ENCODE measurements at regions not wholly inside any gene's neighbourhood (a gene's known extent, or its start where the extent isn't known, plus 50 kb on each side); places are given as distances from the start of the nearest gene placed in this dataset.

DNA sequence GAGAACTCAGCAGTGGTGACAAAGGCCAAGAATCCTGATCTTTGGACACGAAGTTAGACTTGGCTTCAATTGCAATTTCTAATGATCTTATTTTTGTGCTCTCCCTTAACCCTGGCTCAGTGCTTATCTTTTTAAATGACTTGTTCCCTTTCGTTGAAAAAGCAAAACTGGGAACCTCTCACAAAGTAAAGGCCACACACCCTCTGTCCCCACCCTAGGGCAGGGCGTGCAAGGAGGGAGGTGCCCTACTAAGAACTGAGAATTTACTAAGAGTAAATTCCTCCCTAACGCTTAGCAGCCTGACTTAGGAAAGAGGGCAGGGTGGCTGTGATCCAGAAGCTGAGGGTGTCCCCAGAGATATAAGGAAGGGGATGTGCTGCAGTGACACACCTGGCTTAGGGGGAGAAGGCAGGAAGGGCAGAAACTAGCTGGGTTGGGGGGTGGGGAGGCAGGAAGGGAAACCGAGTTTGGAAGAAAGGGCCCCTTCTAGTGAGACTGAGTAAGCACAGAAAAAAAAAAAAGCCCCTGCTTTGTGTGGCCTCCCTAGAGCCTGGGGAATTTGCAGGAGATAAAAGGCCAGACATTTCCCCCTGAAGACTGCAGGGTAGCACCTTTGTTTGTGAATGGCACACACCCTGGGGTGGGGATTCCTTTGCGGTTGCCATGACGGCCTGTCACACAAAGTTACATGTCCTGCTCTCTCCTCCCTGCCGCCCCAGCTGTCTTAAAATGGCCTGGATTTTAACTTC is 435.1 kb downstream of the EFNB2 start:
- TF ChIP-seq, protein P1, sequence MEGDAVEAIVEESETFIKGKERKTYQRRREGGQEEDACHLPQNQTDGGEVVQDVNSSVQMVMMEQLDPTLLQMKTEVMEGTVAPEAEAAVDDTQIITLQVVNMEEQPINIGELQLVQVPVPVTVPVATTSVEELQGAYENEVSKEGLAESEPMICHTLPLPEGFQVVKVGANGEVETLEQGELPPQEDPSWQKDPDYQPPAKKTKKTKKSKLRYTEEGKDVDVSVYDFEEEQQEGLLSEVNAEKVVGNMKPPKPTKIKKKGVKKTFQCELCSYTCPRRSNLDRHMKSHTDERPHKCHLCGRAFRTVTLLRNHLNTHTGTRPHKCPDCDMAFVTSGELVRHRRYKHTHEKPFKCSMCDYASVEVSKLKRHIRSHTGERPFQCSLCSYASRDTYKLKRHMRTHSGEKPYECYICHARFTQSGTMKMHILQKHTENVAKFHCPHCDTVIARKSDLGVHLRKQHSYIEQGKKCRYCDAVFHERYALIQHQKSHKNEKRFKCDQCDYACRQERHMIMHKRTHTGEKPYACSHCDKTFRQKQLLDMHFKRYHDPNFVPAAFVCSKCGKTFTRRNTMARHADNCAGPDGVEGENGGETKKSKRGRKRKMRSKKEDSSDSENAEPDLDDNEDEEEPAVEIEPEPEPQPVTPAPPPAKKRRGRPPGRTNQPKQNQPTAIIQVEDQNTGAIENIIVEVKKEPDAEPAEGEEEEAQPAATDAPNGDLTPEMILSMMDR (IDR thresholded peaks at IDR 0.05; ENCODE audit: low read depth, low read length), result no peak
- no peak for TF ChIP-seq POLR2A (IDR thresholded peaks at IDR 0.05; ENCODE audit: extremely low read depth, insufficient read length)

Data from NB4 (cell line).